ENCODE measurements at regions not wholly inside any gene's neighbourhood (a gene's known extent, or its start where the extent isn't known, plus 50 kb on each side); places are given as distances from the start of the nearest gene placed in this dataset. TPM values are rescaled to one million over a fixed set of nuclear protein-coding genes. Genes with fewer than 3 reads are reported as not detected.

GRCh38 chr2:65486802-65487201, 54.4 kb upstream of the SPRED2 start:
- TF ChIP-seq CTCF (IDR thresholded peaks at IDR 0.05), result no peak
- intact Hi-C loops (cut with DNase I), result no loop called here
- H3K27me3 ChIP-seq, result no peaks in the 10 kb centered on the region
- no peaks in the 10 kb centered on the region for H3K9me3 ChIP-seq
- H3K4me3 ChIP-seq, result no peak overlapping the region
- no peak for DNase-seq
- ATAC-seq, result no peak
- no peaks in the 10 kb centered on the region for H3K4me1 ChIP-seq
- H3K27ac ChIP-seq, result no peak overlapping the region
- no peaks in the 10 kb centered on the region for H3K36me3 ChIP-seq

GRCh38 chr2:65486282-65486681, 53.9 kb upstream of the SPRED2 start:
- Histone ChIP-seq H3K36me3 (no peaks in the 10 kb centered on the region), H3K4me1 (no peaks in the 10 kb centered on the region), H3K27ac (no peak overlapping the region), H3K4me3 (no peak overlapping the region), H3K27me3 (no peaks in the 10 kb centered on the region), H3K9me3 (no peaks in the 10 kb centered on the region)
- intact Hi-C loops (cut with DNase I), result no loop called here
- TF ChIP-seq CTCF (IDR thresholded peaks at IDR 0.05), result no peak
- DNase-seq, result no peak
- ATAC-seq, result peak; percentile 32

GRCh38 chr2:65485839-65486238, 53.4 kb upstream of the SPRED2 start:
- Histone ChIP-seq H3K36me3 (no peaks in the 10 kb centered on the region), H3K27ac (no peak overlapping the region), H3K4me3 (no peak overlapping the region), H3K27me3 (no peaks in the 10 kb centered on the region), H3K4me1 (no peaks in the 10 kb centered on the region), H3K9me3 (no peaks in the 10 kb centered on the region)
- TF ChIP-seq CTCF (IDR thresholded peaks at IDR 0.05), result no peak
- no peak for ATAC-seq
- DNase-seq, result no peak
- intact Hi-C loops (cut with DNase I), result no loop called here

GRCh38 chr2:65483763-65484162, 51.4 kb upstream of the SPRED2 start:
- H3K4me1 ChIP-seq, result no peaks in the 10 kb centered on the region
- no peak for DNase-seq
- intact Hi-C loops (cut with DNase I), result no loop called here
- H3K27me3 ChIP-seq, result no peaks in the 10 kb centered on the region
- no peaks in the 10 kb centered on the region for H3K9me3 ChIP-seq
- TF ChIP-seq CTCF (IDR thresholded peaks at IDR 0.05), result no peak
- no peak overlapping the region for H3K4me3 ChIP-seq
- ATAC-seq, result no peak
- no peaks in the 10 kb centered on the region for H3K36me3 ChIP-seq
- H3K27ac ChIP-seq, result no peak overlapping the region

- Histone ChIP-seq H3K4me1 (no peaks in the 10 kb centered on the region), H3K9me3 (no peaks in the 10 kb centered on the region), H3K27ac (no peak overlapping the region), H3K27me3 (no peaks in the 10 kb centered on the region), H3K36me3 (no peaks in the 10 kb centered on the region), H3K4me3 (no peak overlapping the region)
- no peak for TF ChIP-seq CTCF (IDR thresholded peaks at IDR 0.05)
- no peak for DNase-seq
- ATAC-seq, result no peak
- intact Hi-C loops (cut with DNase I), result no loop called here
Observed at GRCh38 chr2:65482971-65483370, 50.6 kb upstream of the SPRED2 start.

Small RNA genes lying in the stretch of these regions (microRNA-seq; reads per million reads assigned to microRNA genes)
- gene MIR4778 (ENCODE audit: borderline microRNAs expressed), result not detected

Data from upper lobe of right lung (tissue), 1 donor.